HK-2 (cell line): ENCODE measurements at regions not wholly inside any gene's neighbourhood (a gene's known extent, or its start where the extent isn't known, plus 50 kb on each side); places are given as distances from the start of the nearest gene placed in this dataset.

Source experiments
- DNase-seq: peaks from one replicate; pipeline ENCODE4 v3.0.0-alpha.2; 2018; ENCODE audit not compliant: unreplicated experiment

- no peak for DNase-seq
Observed at GRCh38 chr17:68660302-68660701, 59.1 kb upstream of the FAM20A start.

- no peak for DNase-seq
Observed at GRCh38 chr17:68658999-68659780, 58.0 kb upstream of the FAM20A start.

GRCh38 chr17:68657576-68657975, 56.4 kb upstream of the FAM20A start:
- no peak for DNase-seq

- DNase-seq, result no peak
Observed at GRCh38 chr17:68657166-68657565, 56.0 kb upstream of the FAM20A start.

- no peak for DNase-seq
Observed at GRCh38 chr17:68656666-68657065, 55.5 kb upstream of the FAM20A start.
